ENCODE measurements at regions not wholly inside any gene's neighbourhood (a gene's known extent, or its start where the extent isn't known, plus 50 kb on each side); places are given as distances from the start of the nearest gene placed in this dataset.

GRCh38 chr14:83118029-83118428 is 1584.4 kb upstream of the SEL1L start:
- Histone ChIP-seq H3K36me3 (no peaks in the 10 kb centered on the region), H3K27ac (no peak overlapping the region), H3K27me3 (no peaks in the 10 kb centered on the region), H3K9me3 (no peaks in the 10 kb centered on the region), H3K4me1 (no peaks in the 10 kb centered on the region), H3K4me3 (no peak overlapping the region)
- ATAC-seq (no peak), FAIRE-seq (no peak), DNase-seq (no peak)
- intact Hi-C loops (cut with DNase I), result no loop called here
- 78 to 86% methylated on average over 6 of the region's 6 CpGs for WGBS, 2 donors
- TF ChIP-seq CTCF (IDR thresholded peaks at IDR 0.05), result no peak

GRCh38 chr14:83120187-83120586 is 1586.5 kb upstream of the SEL1L start:
- Histone ChIP-seq H3K9me3 (no peaks in the 10 kb centered on the region), H3K4me3 (no peak overlapping the region), H3K4me1 (no peaks in the 10 kb centered on the region), H3K27ac (no peak overlapping the region), H3K27me3 (no peaks in the 10 kb centered on the region), H3K36me3 (no peaks in the 10 kb centered on the region)
- intact Hi-C loops (cut with DNase I), result no loop called here
- WGBS, 2 donors, result 68 to 70% methylated on average over 2 of the region's 2 CpGs
- ATAC-seq (no peak), DNase-seq (no peak), FAIRE-seq (no peak)
- no peak for TF ChIP-seq CTCF (IDR thresholded peaks at IDR 0.05)

GRCh38 chr14:83126076-83126475 is 1592.4 kb upstream of the SEL1L start:
- no peak for ATAC-seq
- no peak for FAIRE-seq
- Histone ChIP-seq H3K36me3 (no peaks in the 10 kb centered on the region), H3K27me3 (no peaks in the 10 kb centered on the region), H3K4me3 (no peak overlapping the region), H3K27ac (no peak overlapping the region), H3K4me1 (no peaks in the 10 kb centered on the region), H3K9me3 (no peaks in the 10 kb centered on the region)
- TF ChIP-seq CTCF (IDR thresholded peaks at IDR 0.05), result no peak
- no peak for DNase-seq
- intact Hi-C loops (cut with DNase I), result no loop called here
- 63 to 74% methylated on average over 4 of the region's 4 CpGs for WGBS, 2 donors

- H3K36me3 ChIP-seq, result no peaks in the 10 kb centered on the region
- ATAC-seq, result no peak
Observed at GRCh38 chr14:83128783-83129182, 1595.1 kb upstream of the SEL1L start.

GRCh38 chr14:83129496-83129895 is 1595.8 kb upstream of the SEL1L start:
- no peaks in the 10 kb centered on the region for H3K27me3 ChIP-seq
- H3K27ac ChIP-seq, result no peak overlapping the region
- WGBS, 2 donors, result 70 to 88% methylated on average over 3 of the region's 3 CpGs
- FAIRE-seq (no peak), ATAC-seq (no peak), DNase-seq (no peak)
- H3K36me3 ChIP-seq, result no peaks in the 10 kb centered on the region
- intact Hi-C loops (cut with DNase I), result no loop called here
- H3K4me3 ChIP-seq, result no peak overlapping the region
- no peaks in the 10 kb centered on the region for H3K4me1 ChIP-seq
- no peak for TF ChIP-seq CTCF (IDR thresholded peaks at IDR 0.05)
- no peaks in the 10 kb centered on the region for H3K9me3 ChIP-seq

More at GRCh38 chr14:83128783-83129182, 1595.1 kb upstream of the SEL1L start:
- Histone ChIP-seq H3K27me3 (no peaks in the 10 kb centered on the region), H3K27ac (no peak overlapping the region), H3K4me3 (no peak overlapping the region), H3K4me1 (no peaks in the 10 kb centered on the region), H3K9me3 (no peaks in the 10 kb centered on the region)
- intact Hi-C loops (cut with DNase I), result no loop called here
- 63 to 74% methylated on average over 4 of the region's 4 CpGs for WGBS, 2 donors
- FAIRE-seq, result no peak
- no peak for DNase-seq
- no peak for TF ChIP-seq CTCF (IDR thresholded peaks at IDR 0.05)
